Liver (tissue), 3 donors: ENCODE measurements at regions not wholly inside any gene's neighbourhood (a gene's known extent, or its start where the extent isn't known, plus 50 kb on each side); places are given as distances from the start of the nearest gene placed in this dataset.

Experiments
- CTCF ChIP-seq: fragments of 150-350 bp; IDR thresholded peaks from 2 replicates; pipeline ENCODE4 v1.5.1; 2017; ENCODE audit warnings: improper control_type of control experiment, low read depth, low read length; ENCODE audit not compliant: missing input control
- EGR1 ChIP-seq, 2 donors: IDR thresholded peaks; 2 replicates each; pipeline ENCODE4 v1.6.1; 2016 to 2018; ENCODE audit warnings: antibody characterized with exemption in 2 of 2, low read depth in 2 of 2
- GABPA ChIP-seq, 2 donors: IDR thresholded peaks in 1 of 2; conservative IDR thresholded peaks in 1 of 2; 2 replicates each; pipeline ENCODE4 v1.6.1; 2016; ENCODE audit warnings: antibody characterized with exemption in 2 of 2, mild to moderate bottlenecking in 1 of 2, moderate library complexity in 1 of 2
- JUND ChIP-seq, 2 donors: IDR thresholded peaks; 2 replicates each; pipeline ENCODE4 v1.6.1; 2016; ENCODE audit warnings: antibody characterized with exemption in 2 of 2
- MAX ChIP-seq: IDR thresholded peaks from 2 replicates; pipeline ENCODE4 v1.6.1; 2016; ENCODE audit warnings: antibody characterized with exemption
- RAD21 ChIP-seq, 2 donors: IDR thresholded peaks; 2 replicates each; pipeline ENCODE4 v1.6.1; 2016; ENCODE audit warnings: antibody characterized with exemption in 2 of 2, mild to moderate bottlenecking in 2 of 2
- REST ChIP-seq: IDR thresholded peaks from 2 replicates; pipeline ENCODE4 v1.6.1; 2016; ENCODE audit warnings: antibody characterized with exemption, mild to moderate bottlenecking
- YY1 ChIP-seq: IDR thresholded peaks from 2 replicates; pipeline ENCODE4 v1.6.1; 2016; ENCODE audit warnings: antibody characterized with exemption, mild to moderate bottlenecking
- donor health status: healthy.
- donor health status: healthy.

GRCh38 chr18:66159451-66159850, 408.6 kb downstream of the CDH7 start:
- no peak for TF ChIP-seq CTCF
- TF ChIP-seq MAX, result no peak
- no peak for TF ChIP-seq JUND (IDR thresholded peaks at IDR 0.05)
- TF ChIP-seq REST, result no peak
- TF ChIP-seq EGR1 (IDR thresholded peaks at IDR 0.05; ENCODE audit: low read depth in 2 of 2), result no peak
- no peak for TF ChIP-seq GABPA (IDR thresholded peaks at IDR 0.05 in 1 of 2, conservative IDR thresholded peaks at IDR 0.05 in 1 of 2)
- TF ChIP-seq RAD21 (IDR thresholded peaks at IDR 0.05), result no peak
- no peak for TF ChIP-seq YY1
